ENCODE measurements at regions not wholly inside any gene's neighbourhood (a gene's known extent, or its start where the extent isn't known, plus 50 kb on each side); places are given as distances from the start of the nearest gene placed in this dataset.

DNA sequence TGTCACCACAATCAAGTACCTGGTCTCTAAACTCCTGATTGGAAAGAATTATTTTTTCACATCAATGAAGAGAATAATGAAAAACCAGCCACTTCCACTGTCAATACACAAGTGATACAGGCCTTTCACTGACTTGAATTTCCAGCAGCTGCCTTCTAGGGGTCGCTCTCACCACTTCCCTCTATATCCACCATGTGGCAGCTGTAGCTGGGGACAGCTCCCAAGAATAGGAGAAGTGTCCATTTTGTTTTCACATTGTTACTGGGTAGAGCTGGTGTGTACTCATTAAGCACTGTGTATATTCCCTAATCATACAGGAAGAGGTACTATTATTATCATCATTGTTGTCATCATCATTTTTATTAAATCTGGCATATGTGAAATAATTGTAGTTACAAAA lies 438.4 kb upstream of the SPTLC3 start:
- no peak overlapping the region for H3K23ac ChIP-seq (ENCODE audit: insufficient read length, low read depth, low read length)
- peak; percentile 81 for DNase-seq
- no peak overlapping the region for H2BK120ac ChIP-seq (ENCODE audit: low read depth, low read length, poor library complexity, severe bottlenecking)
- H3K27me3 ChIP-seq (ENCODE audit: insufficient read depth, low read length), result no peaks in the 10 kb centered on the region
- H3K56ac ChIP-seq (ENCODE audit: insufficient read length, low read depth, low read length), result no peak overlapping the region
- H3K4me3 Mint-ChIP-seq, result no peak overlapping the region
- H3K18ac ChIP-seq (ENCODE audit: insufficient read length, low read depth, low read length), result no peak overlapping the region
- H3K9me3 ChIP-seq (ENCODE audit: control insufficient read depth, low read depth, low read length), result no peaks in the 10 kb centered on the region
- no peak overlapping the region for H3K27ac ChIP-seq (ENCODE audit: insufficient read length, low read depth, low read length)
- no peak overlapping the region for H2BK20ac ChIP-seq (ENCODE audit: low read depth, low read length, poor library complexity, severe bottlenecking)
- WGBS (ENCODE audit: extremely low coverage, insufficient read length, low lambda C conversion rate), result no CpG with 5 or more reads among the region's 1 CpG
- no peaks in the 10 kb centered on the region for H3K9me3 Mint-ChIP-seq
- no peak overlapping the region for H4K5ac ChIP-seq (ENCODE audit: insufficient read length, low read depth, low read length)
- no peaks in the 10 kb centered on the region for H3K23me2 ChIP-seq (ENCODE audit: insufficient read length, low read depth, low read length, poor library complexity, severe bottlenecking)
- no peaks in the 10 kb centered on the region for H4K20me1 ChIP-seq (ENCODE audit: control insufficient read depth, insufficient read depth, insufficient read length)
- no peak overlapping the region for H2AK5ac ChIP-seq (ENCODE audit: insufficient read length, low read length)
- no peak overlapping the region for H3K9ac ChIP-seq (ENCODE audit: extremely low read depth, insufficient read length, low read length)
- no peak overlapping the region for H2BK5ac ChIP-seq (ENCODE audit: insufficient read length, low read length)
- no peak overlapping the region for H2BK12ac ChIP-seq (ENCODE audit: insufficient read length, low read depth, low read length)
- no peak overlapping the region for H3K27ac Mint-ChIP-seq
- H3K36me3 Mint-ChIP-seq (ENCODE audit: insufficient read depth in 1 of 3, low read depth in 3 of 3), result no peaks in the 10 kb centered on the region; a peak in 2 of 7 replicates
- no peaks in the 10 kb centered on the region for H3K4me1 ChIP-seq (ENCODE audit: insufficient read depth, low read length)
- H2AFZ ChIP-seq (ENCODE audit: low read length), result no peak overlapping the region
- H3T11ph ChIP-seq (ENCODE audit: low read length), result no peak overlapping the region
- no peak overlapping the region for H4K91ac ChIP-seq (ENCODE audit: insufficient read length, low read depth, low read length)
- no peak overlapping the region for H2BK15ac ChIP-seq (ENCODE audit: low read depth, low read length)
- H3K4me2 ChIP-seq (ENCODE audit: insufficient read depth, insufficient read length, low read length), result no peak overlapping the region
- H3K79me1 ChIP-seq (ENCODE audit: insufficient read depth, low read depth, low read length, poor library complexity, severe bottlenecking), result no peaks in the 10 kb centered on the region
- H3K4ac ChIP-seq (ENCODE audit: low read depth, low read length), result no peak overlapping the region
- H3K79me2 ChIP-seq (ENCODE audit: insufficient read depth, low read length), result no peaks in the 10 kb centered on the region
- H4K8ac ChIP-seq (replicated peaks; ENCODE audit: insufficient read length, low read depth, low read length), result no peak overlapping the region
- H3K14ac ChIP-seq (ENCODE audit: insufficient read depth, low read length), result no peak overlapping the region
- TF ChIP-seq, protein P1, sequence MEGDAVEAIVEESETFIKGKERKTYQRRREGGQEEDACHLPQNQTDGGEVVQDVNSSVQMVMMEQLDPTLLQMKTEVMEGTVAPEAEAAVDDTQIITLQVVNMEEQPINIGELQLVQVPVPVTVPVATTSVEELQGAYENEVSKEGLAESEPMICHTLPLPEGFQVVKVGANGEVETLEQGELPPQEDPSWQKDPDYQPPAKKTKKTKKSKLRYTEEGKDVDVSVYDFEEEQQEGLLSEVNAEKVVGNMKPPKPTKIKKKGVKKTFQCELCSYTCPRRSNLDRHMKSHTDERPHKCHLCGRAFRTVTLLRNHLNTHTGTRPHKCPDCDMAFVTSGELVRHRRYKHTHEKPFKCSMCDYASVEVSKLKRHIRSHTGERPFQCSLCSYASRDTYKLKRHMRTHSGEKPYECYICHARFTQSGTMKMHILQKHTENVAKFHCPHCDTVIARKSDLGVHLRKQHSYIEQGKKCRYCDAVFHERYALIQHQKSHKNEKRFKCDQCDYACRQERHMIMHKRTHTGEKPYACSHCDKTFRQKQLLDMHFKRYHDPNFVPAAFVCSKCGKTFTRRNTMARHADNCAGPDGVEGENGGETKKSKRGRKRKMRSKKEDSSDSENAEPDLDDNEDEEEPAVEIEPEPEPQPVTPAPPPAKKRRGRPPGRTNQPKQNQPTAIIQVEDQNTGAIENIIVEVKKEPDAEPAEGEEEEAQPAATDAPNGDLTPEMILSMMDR (conservative IDR thresholded peaks at IDR 0.05), result peak; percentile 89
- no peaks in the 10 kb centered on the region for H3K27me3 Mint-ChIP-seq (ENCODE audit: low read depth)
- 0 out of 4 replicates have a peak, but pooled peaks cover 0 to 2% of the 10 kb centered on the region in 2 experiments for H3K4me1 Mint-ChIP-seq
